Liver (tissue), 3 donors: ENCODE measurements at regions not wholly inside any gene's neighbourhood (a gene's known extent, or its start where the extent isn't known, plus 50 kb on each side); places are given as distances from the start of the nearest gene placed in this dataset.

Experiments
- CTCF ChIP-seq: fragments of 150-350 bp; IDR thresholded peaks from 2 replicates; pipeline ENCODE4 v1.5.1; 2017; ENCODE audit warnings: improper control_type of control experiment, low read depth, low read length; ENCODE audit not compliant: missing input control
- MAX ChIP-seq: IDR thresholded peaks from 2 replicates; pipeline ENCODE4 v1.6.1; 2016; ENCODE audit warnings: antibody characterized with exemption
- TAF1 ChIP-seq: conservative IDR thresholded peaks from 2 replicates; pipeline ENCODE4 v1.6.1; 2016; ENCODE audit warnings: antibody characterized with exemption, mild to moderate bottlenecking
- YY1 ChIP-seq: IDR thresholded peaks from 2 replicates; pipeline ENCODE4 v1.6.1; 2016; ENCODE audit warnings: antibody characterized with exemption, mild to moderate bottlenecking
- donor health status: healthy.
- donor health status: healthy.

- TF ChIP-seq CTCF (no peak), TAF1 (no peak), YY1 (no peak), MAX (no peak)
Observed at GRCh38 chr9:11577522-11577921, 964.7 kb upstream of the PTPRD start.
